GM19328 (cell line): ENCODE measurements at regions not wholly inside any gene's neighbourhood (a gene's known extent, or its start where the extent isn't known, plus 50 kb on each side); places are given as distances from the start of the nearest gene placed in this dataset.

Source experiments
- ATAC-seq: cut with Tn5 transposase; IDR thresholded peaks from one replicate; pipeline ENCODE4 v1.9.1; 2021; ENCODE audit warnings: mild to moderate bottlenecking, moderate library complexity; ENCODE audit not compliant: unreplicated experiment

GRCh38 chr2:195413944-195414343, 243.1 kb upstream of the SLC39A10 start:
- no peak for ATAC-seq

- no peak for ATAC-seq
Measured at GRCh38 chr2:195413422-195413821, 243.6 kb upstream of the SLC39A10 start.

GRCh38 chr2:195411219-195411687, 245.8 kb upstream of the SLC39A10 start:
- ATAC-seq = no peak

- ATAC-seq = no peak
Measured at GRCh38 chr2:195410074-195410671, 246.9 kb upstream of the SLC39A10 start.

- no peak for ATAC-seq
Measured at GRCh38 chr2:195408811-195409210, 248.2 kb upstream of the SLC39A10 start.

GRCh38 chr2:195408196-195408595, 248.8 kb upstream of the SLC39A10 start:
- ATAC-seq = no peak

GRCh38 chr2:195407783-195408182, 249.2 kb upstream of the SLC39A10 start:
- no peak for ATAC-seq

GRCh38 chr2:195406886-195407603, 250.0 kb upstream of the SLC39A10 start:
- no peak for ATAC-seq

- no peak for ATAC-seq
Measured at GRCh38 chr2:195404651-195405050, 252.4 kb upstream of the SLC39A10 start.

GRCh38 chr2:195396479-195396878, 260.5 kb upstream of the SLC39A10 start:
- no peak for ATAC-seq

GRCh38 chr2:195395362-195395761, 261.7 kb upstream of the SLC39A10 start:
- no peak for ATAC-seq

- ATAC-seq = no peak
Measured at GRCh38 chr2:195392446-195393336, 264.3 kb upstream of the SLC39A10 start.

- ATAC-seq = no peak
Measured at GRCh38 chr2:195390686-195391321, 266.2 kb upstream of the SLC39A10 start.

GRCh38 chr2:195388028-195388427, 269.0 kb upstream of the SLC39A10 start:
- no peak for ATAC-seq

- ATAC-seq = no peak
Measured at GRCh38 chr2:195382186-195382585, 274.8 kb upstream of the SLC39A10 start.

GRCh38 chr2:195370167-195370943, 286.7 kb upstream of the SLC39A10 start:
- no peak for ATAC-seq

GRCh38 chr2:195369218-195369587, 287.8 kb upstream of the SLC39A10 start:
- ATAC-seq = no peak

- ATAC-seq = no peak
Measured at GRCh38 chr2:195368249-195369217, 288.5 kb upstream of the SLC39A10 start.

GRCh38 chr2:195367809-195368208, 289.2 kb upstream of the SLC39A10 start:
- ATAC-seq = no peak
